ENCODE measurements at regions not wholly inside any gene's neighbourhood (a gene's known extent, or its start where the extent isn't known, plus 50 kb on each side); places are given as distances from the start of the nearest gene placed in this dataset.

- no peak for DNase-seq (ENCODE audit: low read depth)
- H3K4me3 ChIP-seq (ENCODE audit: low read depth, low read length), result no peak overlapping the region
These were observed 198.8 kb upstream of the RGPD4 start for GRCh38 chr2:107627926-107628325.

GRCh38 chr2:107633580-107634147 is 193.0 kb upstream of the RGPD4 start:
- peak; percentile 88 for DNase-seq (ENCODE audit: low read depth)

GRCh38 chr2:107634172-107634571 is 192.5 kb upstream of the RGPD4 start:
- DNase-seq (ENCODE audit: low read depth), result no peak
- H3K4me3 ChIP-seq (ENCODE audit: low read depth, low read length), result no peak overlapping the region

More at GRCh38 chr2:107633580-107634147, 193.0 kb upstream of the RGPD4 start:
- H3K4me3 ChIP-seq (ENCODE audit: low read depth, low read length), result no peak overlapping the region

GRCh38 chr2:107635883-107636282 is 190.8 kb upstream of the RGPD4 start:
- DNase-seq (ENCODE audit: low read depth), result peak; percentile 76
- H3K4me3 ChIP-seq (ENCODE audit: low read depth, low read length), result no peak overlapping the region

GRCh38 chr2:107645586-107645985 is 181.1 kb upstream of the RGPD4 start:
- no peak for DNase-seq (ENCODE audit: low read depth)
- H3K4me3 ChIP-seq (ENCODE audit: low read depth, low read length), result no peak overlapping the region

- DNase-seq (ENCODE audit: low read depth), result no peak
- H3K4me3 ChIP-seq (ENCODE audit: low read depth, low read length), result no peak overlapping the region
These were observed 177.8 kb upstream of the RGPD4 start for GRCh38 chr2:107648781-107649404.

GRCh38 chr2:107657049-107657448 is 169.6 kb upstream of the RGPD4 start:
- no peak overlapping the region for H3K4me3 ChIP-seq (ENCODE audit: low read depth, low read length)
- DNase-seq (ENCODE audit: low read depth), result no peak

- DNase-seq (ENCODE audit: low read depth), result no peak
- H3K4me3 ChIP-seq (ENCODE audit: low read depth, low read length), result no peak overlapping the region
These were observed 163.1 kb upstream of the RGPD4 start for GRCh38 chr2:107663632-107664031.

- H3K4me3 ChIP-seq (ENCODE audit: low read depth, low read length), result no peak overlapping the region
- DNase-seq (ENCODE audit: low read depth), result no peak
These were observed 157.4 kb upstream of the RGPD4 start for GRCh38 chr2:107669335-107669734.

GRCh38 chr2:107681936-107682335 is 144.8 kb upstream of the RGPD4 start:
- no peak for DNase-seq (ENCODE audit: low read depth)
- no peak overlapping the region for H3K4me3 ChIP-seq (ENCODE audit: low read depth, low read length)

- no peak overlapping the region for H3K4me3 ChIP-seq (ENCODE audit: low read depth, low read length)
- no peak for DNase-seq (ENCODE audit: low read depth)
These were observed 142.3 kb upstream of the RGPD4 start for GRCh38 chr2:107684421-107684820.

- H3K4me3 ChIP-seq (ENCODE audit: low read depth, low read length), result no peak overlapping the region
- DNase-seq (ENCODE audit: low read depth), result no peak
These were observed 141.2 kb upstream of the RGPD4 start for GRCh38 chr2:107685421-107685986.

GRCh38 chr2:107687073-107687472 is 139.6 kb upstream of the RGPD4 start:
- H3K4me3 ChIP-seq (ENCODE audit: low read depth, low read length), result no peak overlapping the region
- DNase-seq (ENCODE audit: low read depth), result no peak

GRCh38 chr2:107688135-107688534 is 138.6 kb upstream of the RGPD4 start:
- DNase-seq (ENCODE audit: low read depth), result no peak
- H3K4me3 ChIP-seq (ENCODE audit: low read depth, low read length), result no peak overlapping the region

- DNase-seq (ENCODE audit: low read depth), result no peak
These were observed 133.1 kb upstream of the RGPD4 start for GRCh38 chr2:107693604-107694003.

GRCh38 chr2:107694667-107695066 is 132.0 kb upstream of the RGPD4 start:
- no peak for DNase-seq (ENCODE audit: low read depth)
- H3K4me3 ChIP-seq (ENCODE audit: low read depth, low read length), result no peak overlapping the region

More at GRCh38 chr2:107693604-107694003, 133.1 kb upstream of the RGPD4 start:
- H3K4me3 ChIP-seq (ENCODE audit: low read depth, low read length), result no peak overlapping the region

GRCh38 chr2:107697385-107697784 is 129.3 kb upstream of the RGPD4 start:
- no peak for DNase-seq (ENCODE audit: low read depth)
- no peak overlapping the region for H3K4me3 ChIP-seq (ENCODE audit: low read depth, low read length)

- DNase-seq (ENCODE audit: low read depth), result no peak
- H3K4me3 ChIP-seq (ENCODE audit: low read depth, low read length), result no peak overlapping the region
These were observed 127.8 kb upstream of the RGPD4 start for GRCh38 chr2:107698861-107699260.

GRCh38 chr2:107700073-107700472 is 126.6 kb upstream of the RGPD4 start:
- DNase-seq (ENCODE audit: low read depth), result no peak
- no peak overlapping the region for H3K4me3 ChIP-seq (ENCODE audit: low read depth, low read length)

GRCh38 chr2:107711941-107712340 is 114.8 kb upstream of the RGPD4 start:
- H3K4me3 ChIP-seq (ENCODE audit: low read depth, low read length), result no peak overlapping the region
- no peak for DNase-seq (ENCODE audit: low read depth)

- no peak overlapping the region for H3K4me3 ChIP-seq (ENCODE audit: low read depth, low read length)
These were observed 113.8 kb upstream of the RGPD4 start for GRCh38 chr2:107712857-107713256.

More at GRCh38 chr2:107712857-107713256, 113.8 kb upstream of the RGPD4 start:
- peak; percentile 7 for DNase-seq (ENCODE audit: low read depth)
